WTC11 (cell line): ENCODE measurements at regions not wholly inside any gene's neighbourhood (a gene's known extent, or its start where the extent isn't known, plus 50 kb on each side); places are given as distances from the start of the nearest gene placed in this dataset.

Experiments
- SP1 ChIP-seq: sonication (generic); formaldehyde crosslinking; conservative IDR thresholded peaks from 2 replicates; pipeline ENCODE4 v1.8.1; 2022; ENCODE audit warnings: missing genetic modification reagents
- TF ChIP-seq, protein P1 (sequence below): fragments of 200-600 bp; IDR thresholded peaks from 2 replicates; pipeline ENCODE4 v1.8.0; 2022; ENCODE audit warnings: antibody characterized with exemption
- TF ChIP-seq, protein P2 (sequence below): sonication (generic); formaldehyde crosslinking; IDR thresholded peaks from 2 replicates; pipeline ENCODE4 v1.8.1; 2023; ENCODE audit warnings: mild to moderate bottlenecking, missing genetic modification reagents, borderline replicate concordance

DNA sequence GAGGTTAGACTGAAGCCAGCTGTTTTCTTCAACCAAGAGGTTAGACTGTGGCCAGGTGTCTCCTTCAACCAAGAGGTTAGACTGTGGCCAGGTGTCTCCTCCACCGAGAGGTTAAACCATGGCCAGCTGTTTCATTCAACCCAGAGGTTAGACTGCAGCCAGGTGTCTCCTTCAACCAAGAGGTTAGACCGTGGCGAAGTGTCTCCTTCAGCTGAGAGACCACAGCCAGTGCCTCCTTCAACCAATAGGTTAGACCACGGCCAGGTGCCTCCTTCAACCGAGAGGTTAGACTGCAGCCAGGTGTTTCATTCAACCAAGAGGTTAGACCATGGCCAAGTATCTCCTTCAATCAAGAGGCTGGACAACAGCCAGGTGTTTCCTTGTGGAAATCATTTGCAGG lies 498.1 kb downstream of the TBC1D22A start:
- TF ChIP-seq, protein P1, sequence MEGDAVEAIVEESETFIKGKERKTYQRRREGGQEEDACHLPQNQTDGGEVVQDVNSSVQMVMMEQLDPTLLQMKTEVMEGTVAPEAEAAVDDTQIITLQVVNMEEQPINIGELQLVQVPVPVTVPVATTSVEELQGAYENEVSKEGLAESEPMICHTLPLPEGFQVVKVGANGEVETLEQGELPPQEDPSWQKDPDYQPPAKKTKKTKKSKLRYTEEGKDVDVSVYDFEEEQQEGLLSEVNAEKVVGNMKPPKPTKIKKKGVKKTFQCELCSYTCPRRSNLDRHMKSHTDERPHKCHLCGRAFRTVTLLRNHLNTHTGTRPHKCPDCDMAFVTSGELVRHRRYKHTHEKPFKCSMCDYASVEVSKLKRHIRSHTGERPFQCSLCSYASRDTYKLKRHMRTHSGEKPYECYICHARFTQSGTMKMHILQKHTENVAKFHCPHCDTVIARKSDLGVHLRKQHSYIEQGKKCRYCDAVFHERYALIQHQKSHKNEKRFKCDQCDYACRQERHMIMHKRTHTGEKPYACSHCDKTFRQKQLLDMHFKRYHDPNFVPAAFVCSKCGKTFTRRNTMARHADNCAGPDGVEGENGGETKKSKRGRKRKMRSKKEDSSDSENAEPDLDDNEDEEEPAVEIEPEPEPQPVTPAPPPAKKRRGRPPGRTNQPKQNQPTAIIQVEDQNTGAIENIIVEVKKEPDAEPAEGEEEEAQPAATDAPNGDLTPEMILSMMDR: no peak
- TF ChIP-seq SP1: no peak
- TF ChIP-seq, protein P2, sequence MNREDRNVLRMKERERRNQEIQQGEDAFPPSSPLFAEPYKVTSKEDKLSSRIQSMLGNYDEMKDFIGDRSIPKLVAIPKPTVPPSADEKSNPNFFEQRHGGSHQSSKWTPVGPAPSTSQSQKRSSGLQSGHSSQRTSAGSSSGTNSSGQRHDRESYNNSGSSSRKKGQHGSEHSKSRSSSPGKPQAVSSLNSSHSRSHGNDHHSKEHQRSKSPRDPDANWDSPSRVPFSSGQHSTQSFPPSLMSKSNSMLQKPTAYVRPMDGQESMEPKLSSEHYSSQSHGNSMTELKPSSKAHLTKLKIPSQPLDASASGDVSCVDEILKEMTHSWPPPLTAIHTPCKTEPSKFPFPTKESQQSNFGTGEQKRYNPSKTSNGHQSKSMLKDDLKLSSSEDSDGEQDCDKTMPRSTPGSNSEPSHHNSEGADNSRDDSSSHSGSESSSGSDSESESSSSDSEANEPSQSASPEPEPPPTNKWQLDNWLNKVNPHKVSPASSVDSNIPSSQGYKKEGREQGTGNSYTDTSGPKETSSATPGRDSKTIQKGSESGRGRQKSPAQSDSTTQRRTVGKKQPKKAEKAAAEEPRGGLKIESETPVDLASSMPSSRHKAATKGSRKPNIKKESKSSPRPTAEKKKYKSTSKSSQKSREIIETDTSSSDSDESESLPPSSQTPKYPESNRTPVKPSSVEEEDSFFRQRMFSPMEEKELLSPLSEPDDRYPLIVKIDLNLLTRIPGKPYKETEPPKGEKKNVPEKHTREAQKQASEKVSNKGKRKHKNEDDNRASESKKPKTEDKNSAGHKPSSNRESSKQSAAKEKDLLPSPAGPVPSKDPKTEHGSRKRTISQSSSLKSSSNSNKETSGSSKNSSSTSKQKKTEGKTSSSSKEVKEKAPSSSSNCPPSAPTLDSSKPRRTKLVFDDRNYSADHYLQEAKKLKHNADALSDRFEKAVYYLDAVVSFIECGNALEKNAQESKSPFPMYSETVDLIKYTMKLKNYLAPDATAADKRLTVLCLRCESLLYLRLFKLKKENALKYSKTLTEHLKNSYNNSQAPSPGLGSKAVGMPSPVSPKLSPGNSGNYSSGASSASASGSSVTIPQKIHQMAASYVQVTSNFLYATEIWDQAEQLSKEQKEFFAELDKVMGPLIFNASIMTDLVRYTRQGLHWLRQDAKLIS (CRISPR knock-in tag): no peak
